PFSK-1 (cell line): ENCODE measurements at regions not wholly inside any gene's neighbourhood (a gene's known extent, or its start where the extent isn't known, plus 50 kb on each side); places are given as distances from the start of the nearest gene placed in this dataset.

ENCODE experiments used
- POLR2AphosphoS5 ChIP-seq: IDR thresholded peaks from 2 replicates; pipeline ENCODE4 v1.6.1; 2012; ENCODE audit warnings: low read depth, mild to moderate bottlenecking, control low read depth, low read length, moderate library complexity
- REST ChIP-seq, 2 experiments: IDR thresholded peaks; 2 replicates each; pipeline versions ENCODE4 v1.6.1 to v1.8.0; 2011 to 2012; ENCODE audit warnings: low read depth in 2 of 2, low read length in 2 of 2, control low read depth in 1 of 2, inconsistent platforms in 1 of 2, mild to moderate bottlenecking in 1 of 2, moderate library complexity in 1 of 2; ENCODE audit not compliant: insufficient read depth in 1 of 2
- SIN3A ChIP-seq: IDR thresholded peaks from 2 replicates; pipeline ENCODE4 v1.6.1; 2012; ENCODE audit warnings: mild to moderate bottlenecking, low read length, moderate library complexity, borderline replicate concordance; ENCODE audit not compliant: insufficient read depth
- TAF1 ChIP-seq: IDR thresholded peaks from 2 replicates; pipeline ENCODE4 v1.6.1; 2012; ENCODE audit warnings: low read length, control low read depth, borderline replicate concordance; ENCODE audit not compliant: insufficient read depth

GRCh38 chr11:122178795-122179194, 62.8 kb upstream of the BLID start:
- TF ChIP-seq REST (IDR thresholded peaks at IDR 0.05; ENCODE audit: insufficient read depth in 1 of 2, low read depth in 2 of 2, low read length in 2 of 2), result no peak
- no peak for TF ChIP-seq TAF1
- no peak for TF ChIP-seq POLR2AphosphoS5
- no peak for TF ChIP-seq SIN3A
